H1 (cell line): ENCODE measurements at regions not wholly inside any gene's neighbourhood (a gene's known extent, or its start where the extent isn't known, plus 50 kb on each side); places are given as distances from the start of the nearest gene placed in this dataset.

ENCODE experiments used
- CTCF ChIA-PET: fragments of 300-600 bp; sonication (Branson Sonifier 250); formaldehyde crosslinking; loops from one replicate; lab custom pipeline; 2021; ENCODE audit not compliant: partially characterized antibody; lab: Charles Lee
- POLR2A ChIA-PET: fragments of 300-600 bp; sonication (Branson Sonifier 250); formaldehyde crosslinking; loops from one replicate; lab custom pipeline; 2021; ENCODE audit warnings: inconsistent platforms; ENCODE audit not compliant: partially characterized antibody; lab: Charles Lee
- DNase-seq, 2 experiments: peaks; one replicate each; pipeline versions ENCODE4 v3.0.0 to v3.0.0-alpha.2; 2010 to 2022; ENCODE audit warnings: low spot score in 2 of 2, low read depth in 1 of 2, mixed read lengths in 1 of 2
- FAIRE-seq: peaks from 2 replicates; lab custom pipeline; 2011; peaks lifted over from hg19 to GRCh38; lab: Jason Lieb, UNC
- H2AFZ ChIP-seq: 2 replicates; pipeline ENCODE4 v1.8.1; 2012; ENCODE audit warnings: low read length, inconsistent platforms
- H2AK5ac ChIP-seq: 2 replicates; pipeline ENCODE4 v1.6.1; 2013; ENCODE audit warnings: low read depth, low read length
- H2BK120ac ChIP-seq: replicated peaks from 2 replicates; pipeline ENCODE3; 2013; ENCODE audit warnings: low read depth, low read length, inconsistent platforms
- H2BK12ac ChIP-seq: 2 replicates; pipeline ENCODE4 v1.6.1; 2013; ENCODE audit warnings: low read depth, low read length
- H2BK15ac ChIP-seq: 2 replicates; pipeline ENCODE4 v1.6.1; 2013; ENCODE audit warnings: low read length
- H2BK20ac ChIP-seq: 2 replicates; pipeline ENCODE4 v1.6.1; 2013; ENCODE audit warnings: low read length
- H2BK5ac ChIP-seq: 2 replicates; pipeline ENCODE4 v1.6.1; 2013; ENCODE audit warnings: low read depth, low read length
- H3K14ac ChIP-seq: 2 replicates; pipeline ENCODE4 v1.6.1; 2013; ENCODE audit warnings: inconsistent platforms; ENCODE audit not compliant: insufficient read length
- H3K18ac ChIP-seq: 2 replicates; pipeline ENCODE4 v1.6.1; 2013; ENCODE audit warnings: low read length; ENCODE audit errors: extremely low read depth
- H3K23ac ChIP-seq: 2 replicates; pipeline ENCODE4 v1.6.1; 2013; ENCODE audit warnings: inconsistent platforms; ENCODE audit not compliant: insufficient read length
- H3K23me2 ChIP-seq: 2 replicates; pipeline ENCODE4 v1.6.1; 2013; ENCODE audit warnings: low read depth, low read length
- H3K27ac ChIP-seq: 2 replicates; pipeline ENCODE4 v1.6.1; 2011; ENCODE audit warnings: low read depth, low read length, inconsistent platforms
- H3K27me3 ChIP-seq, 4 experiments: replicated peaks in 1 of 4; 1 replicate in 1 of 4; 2 replicates in 3 of 4; pipeline versions ENCODE4 v1.6.1 to v1.8.1; 2011 to 2013; ENCODE audit warnings: low read length in 3 of 4, mild to moderate bottlenecking in 3 of 4, inconsistent platforms in 2 of 4, mixed read lengths in 2 of 4, moderate library complexity in 1 of 4; ENCODE audit not compliant: control insufficient read depth in 3 of 4, insufficient read depth in 3 of 4; ENCODE audit errors: extremely low read depth in 1 of 4
- H3K36me3 ChIP-seq, 4 experiments: 2 replicates each; pipeline versions ENCODE4 v1.6.1 to v1.8.1; 2011 to 2013; ENCODE audit warnings: mild to moderate bottlenecking in 4 of 4, low read length in 3 of 4, moderate library complexity in 2 of 4, control low read depth in 1 of 4, inconsistent platforms in 1 of 4; ENCODE audit not compliant: insufficient read depth in 4 of 4, control insufficient read depth in 2 of 4
- H3K4ac ChIP-seq: replicated peaks from 2 replicates; pipeline ENCODE3; 2013; ENCODE audit warnings: low read length, low read depth, mixed read lengths, inconsistent platforms; ENCODE audit not compliant: insufficient read length
- H3K4me1 ChIP-seq, 4 experiments: replicated peaks in 1 of 4; 1 replicate in 1 of 4; 2 replicates in 3 of 4; pipeline versions ENCODE4 v1.6.1 to v1.8.1; 2011 to 2013; ENCODE audit warnings: low read length in 3 of 4, inconsistent platforms in 2 of 4, mixed read lengths in 1 of 4; ENCODE audit not compliant: insufficient read depth in 4 of 4, control insufficient read depth in 3 of 4
- H3K4me2 ChIP-seq, 2 experiments: 2 replicates each; pipeline versions ENCODE4 v1.6.1 to v1.8.1; 2011 to 2013; ENCODE audit warnings: low read depth in 2 of 2, low read length in 2 of 2, control low read depth in 1 of 2, inconsistent platforms in 1 of 2, mild to moderate bottlenecking in 1 of 2; ENCODE audit not compliant: insufficient read depth in 1 of 2
- H3K4me3 ChIP-seq, 4 experiments: fragments of 200-600, 300-600 bp in 1 of 4; sonication (generic), shearing (Covaris generic), sonication (Bioruptor Twin) in 1 of 4; 2 replicates each; pipeline versions ENCODE4 v1.5.1 to v1.8.1; 2011 to 2016; ENCODE audit warnings: low read length in 4 of 4, low read depth in 3 of 4, control low read depth in 2 of 4, inconsistent platforms in 2 of 4, mild to moderate bottlenecking in 2 of 4, mixed read lengths in 1 of 4, moderate library complexity in 1 of 4; ENCODE audit not compliant: insufficient read depth in 2 of 4; ENCODE audit errors: extremely low read depth in 1 of 4
- H3K56ac ChIP-seq: replicated peaks from 2 replicates; pipeline ENCODE3; 2013; ENCODE audit warnings: low read depth, mild to moderate bottlenecking, mixed read lengths, low read length, inconsistent platforms; ENCODE audit not compliant: insufficient read length
- H3K79me1 ChIP-seq: 2 replicates; pipeline ENCODE4 v1.6.1; 2013; ENCODE audit warnings: low read depth, low read length, control low read depth
- H3K79me2 ChIP-seq, 2 experiments: 2 replicates each; pipeline versions ENCODE4 v1.6.1 to v1.8.1; 2012 to 2013; ENCODE audit warnings: low read length in 2 of 2, mild to moderate bottlenecking in 2 of 2, inconsistent platforms in 1 of 2; ENCODE audit not compliant: insufficient read depth in 2 of 2, control insufficient read depth in 1 of 2
- H3K9ac ChIP-seq, 4 experiments: replicated peaks in 1 of 4; 1 replicate in 1 of 4; 2 replicates in 3 of 4; pipeline versions ENCODE4 v1.6.1 to v1.8.1; 2011 to 2013; ENCODE audit warnings: low read depth in 3 of 4, low read length in 3 of 4, control low read depth in 2 of 4, mild to moderate bottlenecking in 2 of 4, moderate library complexity in 2 of 4, inconsistent platforms in 1 of 4; ENCODE audit errors: extremely low read depth in 1 of 4
- H3K9me3 ChIP-seq, 2 experiments: 2 replicates each; pipeline versions ENCODE4 v1.6.1 to v1.8.1; 2012 to 2013; ENCODE audit warnings: mild to moderate bottlenecking in 2 of 2, moderate library complexity in 2 of 2, control low read depth in 1 of 2, inconsistent platforms in 1 of 2, low read depth in 1 of 2, low read length in 1 of 2, mixed read lengths in 1 of 2; ENCODE audit not compliant: insufficient read depth in 2 of 2
- H4K20me1 ChIP-seq, 2 experiments: replicated peaks in 1 of 2; 2 replicates each; pipeline versions ENCODE3 to v1.8.1; 2011 to 2013; ENCODE audit warnings: inconsistent platforms in 2 of 2, low read length in 2 of 2, mild to moderate bottlenecking in 1 of 2; ENCODE audit not compliant: insufficient read depth in 2 of 2, control insufficient read depth in 1 of 2
- H4K5ac ChIP-seq: 2 replicates; pipeline ENCODE4 v1.6.1; 2013; ENCODE audit warnings: low read length, low read depth, mixed read lengths, inconsistent platforms; ENCODE audit not compliant: insufficient read length
- H4K8ac ChIP-seq: 2 replicates; pipeline ENCODE4 v1.8.0; 2013; ENCODE audit warnings: mild to moderate bottlenecking, moderate library complexity, low read length, inconsistent platforms; ENCODE audit not compliant: insufficient read depth; ENCODE audit errors: extremely low read depth
- H4K91ac ChIP-seq: replicated peaks from 2 replicates; pipeline ENCODE3; 2013; ENCODE audit warnings: low read length, mixed read lengths, inconsistent platforms; ENCODE audit not compliant: insufficient read length
- SP1 ChIP-seq: IDR thresholded peaks from 2 replicates; pipeline ENCODE4 v1.6.1; 2011; ENCODE audit warnings: low read depth, low read length
- WGBS, 2 experiments: shearing (Covaris generic) in 1 of 2; methylation state at CpG; one replicate each; pipeline versions ENCODE4 v1.1.6 to v1.1.7; 2013 to 2015; ENCODE audit warnings: low lambda C conversion rate in 2 of 2, mixed read lengths in 2 of 2, inconsistent platforms in 1 of 2, low coverage in 1 of 2, missing lambda C conversion rate in 1 of 2; ENCODE audit not compliant: insufficient replicate concordance in 2 of 2, insufficient coverage in 1 of 2, insufficient read length in 1 of 2; ENCODE audit errors: extremely low coverage in 1 of 2, missing lambda C conversion rate in 1 of 2; 5-methylcytosine and 5-hydroxymethylcytosine counted together

- CTCF ChIA-PET, result no interaction called here
- Histone ChIP-seq H2AK5ac (no peak overlapping the region), H4K5ac (no peak overlapping the region), H2BK20ac (no peak overlapping the region), H4K91ac (no peak overlapping the region), H2BK120ac (no peak overlapping the region), H3K4me3 (no peak overlapping the region; a peak in 1 of 8 replicates), H2BK5ac (no peak overlapping the region), H4K8ac (no peak overlapping the region), H4K20me1 (no peaks in the 10 kb centered on the region), H3K27ac (no peak overlapping the region), H2AFZ (no peak overlapping the region), H3K9ac (no peak overlapping the region), H3K27me3 (no peaks in the 10 kb centered on the region), H3K18ac (no peak overlapping the region), H3K4me2 (0 out of 4 replicates have a peak overlapping the region, but pooled peaks have one; percentile 17 to 25), H3K36me3 (no peaks in the 10 kb centered on the region), H3K14ac (no peak overlapping the region), H2BK15ac (no peak overlapping the region), H3K56ac (no peak overlapping the region), H3K4me1 (peaks cover 0 to 4% (median 0%) of the 10 kb centered on the region in 4 experiments; a peak in 2 of 7 replicates), H3K23me2 (no peaks in the 10 kb centered on the region), H3K23ac (no peak overlapping the region), H3K79me1 (no peaks in the 10 kb centered on the region), H3K9me3 (no peaks in the 10 kb centered on the region), H3K79me2 (no peaks in the 10 kb centered on the region), H3K4ac (no peak overlapping the region), H2BK12ac (no peak overlapping the region)
- 38% methylated on average over 4 of the region's 4 CpGs; no CpG with 5 or more reads in 1 of the 2 experiments for WGBS, 2 experiments
- no peak for FAIRE-seq
- DNase-seq, result peak in 1 of 2 experiments; percentile 17
- POLR2A ChIA-PET, result no interaction called here
- no peak for TF ChIP-seq SP1
Observed at GRCh38 chr11:28715726-28716125, 607.5 kb downstream of the METTL15 start.
